ENCODE measurements at regions not wholly inside any gene's neighbourhood (a gene's known extent, or its start where the extent isn't known, plus 50 kb on each side); places are given as distances from the start of the nearest gene placed in this dataset.
"Not testable (repeated sequence)": the region's sequence is repeated elsewhere in the genome, so short reads cannot be mapped to it uniquely, and the experiment has no call there.

DNA sequence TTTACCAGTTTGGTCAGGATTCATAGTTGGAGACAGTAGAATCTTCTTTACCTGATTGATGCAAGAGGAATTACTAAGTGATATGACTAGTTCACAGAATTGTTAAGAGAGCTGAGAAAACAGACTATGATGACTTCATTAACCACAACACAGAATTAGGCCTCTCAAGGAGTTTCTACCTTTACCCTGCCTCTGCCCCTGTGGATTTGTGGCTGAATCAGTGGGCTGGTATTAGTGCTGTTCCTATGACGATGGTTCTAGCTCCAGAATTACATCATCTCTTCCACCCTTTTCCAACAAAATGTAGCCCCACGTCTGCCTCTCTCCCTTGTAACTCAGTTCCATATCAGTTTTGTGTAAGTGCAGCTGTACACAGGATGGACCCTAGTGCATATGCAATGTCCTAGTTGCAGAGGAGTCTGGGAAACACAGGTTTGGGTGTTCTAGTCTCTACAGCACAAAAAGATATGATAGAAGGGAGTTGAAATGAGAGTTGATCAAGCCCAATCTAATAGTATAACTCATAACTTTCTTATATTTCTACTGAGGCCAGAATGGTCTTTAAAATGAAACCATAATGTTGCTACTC, 99.3 kb downstream of the ANXA5 start:
- no peak overlapping the region for H3K4me2 ChIP-seq (ENCODE audit: extremely low read depth, insufficient read depth, low read length)
- no peak overlapping the region for H3K4me3 ChIP-seq (replicated peaks in 1 of 4; ENCODE audit: control extremely low read depth in 1 of 4, insufficient read depth in 1 of 4, low read depth in 3 of 4, low read length in 4 of 4)
- no peak for TF ChIP-seq EZH2 (IDR thresholded peaks at IDR 0.05; ENCODE audit: low read length, missing control alignments)
- TF ChIP-seq, protein P1, sequence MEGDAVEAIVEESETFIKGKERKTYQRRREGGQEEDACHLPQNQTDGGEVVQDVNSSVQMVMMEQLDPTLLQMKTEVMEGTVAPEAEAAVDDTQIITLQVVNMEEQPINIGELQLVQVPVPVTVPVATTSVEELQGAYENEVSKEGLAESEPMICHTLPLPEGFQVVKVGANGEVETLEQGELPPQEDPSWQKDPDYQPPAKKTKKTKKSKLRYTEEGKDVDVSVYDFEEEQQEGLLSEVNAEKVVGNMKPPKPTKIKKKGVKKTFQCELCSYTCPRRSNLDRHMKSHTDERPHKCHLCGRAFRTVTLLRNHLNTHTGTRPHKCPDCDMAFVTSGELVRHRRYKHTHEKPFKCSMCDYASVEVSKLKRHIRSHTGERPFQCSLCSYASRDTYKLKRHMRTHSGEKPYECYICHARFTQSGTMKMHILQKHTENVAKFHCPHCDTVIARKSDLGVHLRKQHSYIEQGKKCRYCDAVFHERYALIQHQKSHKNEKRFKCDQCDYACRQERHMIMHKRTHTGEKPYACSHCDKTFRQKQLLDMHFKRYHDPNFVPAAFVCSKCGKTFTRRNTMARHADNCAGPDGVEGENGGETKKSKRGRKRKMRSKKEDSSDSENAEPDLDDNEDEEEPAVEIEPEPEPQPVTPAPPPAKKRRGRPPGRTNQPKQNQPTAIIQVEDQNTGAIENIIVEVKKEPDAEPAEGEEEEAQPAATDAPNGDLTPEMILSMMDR (conservative IDR thresholded peaks at IDR 0.05 in 1 of 2, IDR thresholded peaks at IDR 0.05 in 1 of 2; ENCODE audit: low read depth in 1 of 2, low read length in 2 of 2): no peak
- H4K20me1 ChIP-seq (ENCODE audit: control insufficient read depth, extremely low read depth, insufficient read depth, low read length): no peaks in the 10 kb centered on the region
- H3K4me1 ChIP-seq (ENCODE audit: control insufficient read depth, extremely low read depth, insufficient read depth, low read length): no peaks in the 10 kb centered on the region
- DNase-seq (ENCODE audit: low read depth in 2 of 2): peak in 1 of 2 donors; percentile 74
- H3K27ac ChIP-seq (ENCODE audit: insufficient read depth, low read length): no peak overlapping the region
- H3K36me3 ChIP-seq (ENCODE audit: control insufficient read depth, insufficient read depth, low read length): no peaks in the 10 kb centered on the region
- no peaks in the 10 kb centered on the region for H3K9me3 ChIP-seq (ENCODE audit: control insufficient read depth, insufficient read depth, low read depth, low read length)
- no peaks in the 10 kb centered on the region for H3K27me3 ChIP-seq (ENCODE audit: control insufficient read depth, insufficient read depth, low read length)
- H3K9ac ChIP-seq (ENCODE audit: insufficient read depth, low read length): no peak overlapping the region
- H3K79me2 ChIP-seq (ENCODE audit: control insufficient read depth, insufficient read depth, low read length): no peaks in the 10 kb centered on the region
- no peak overlapping the region for H2AFZ ChIP-seq (ENCODE audit: low read length)

DNA sequence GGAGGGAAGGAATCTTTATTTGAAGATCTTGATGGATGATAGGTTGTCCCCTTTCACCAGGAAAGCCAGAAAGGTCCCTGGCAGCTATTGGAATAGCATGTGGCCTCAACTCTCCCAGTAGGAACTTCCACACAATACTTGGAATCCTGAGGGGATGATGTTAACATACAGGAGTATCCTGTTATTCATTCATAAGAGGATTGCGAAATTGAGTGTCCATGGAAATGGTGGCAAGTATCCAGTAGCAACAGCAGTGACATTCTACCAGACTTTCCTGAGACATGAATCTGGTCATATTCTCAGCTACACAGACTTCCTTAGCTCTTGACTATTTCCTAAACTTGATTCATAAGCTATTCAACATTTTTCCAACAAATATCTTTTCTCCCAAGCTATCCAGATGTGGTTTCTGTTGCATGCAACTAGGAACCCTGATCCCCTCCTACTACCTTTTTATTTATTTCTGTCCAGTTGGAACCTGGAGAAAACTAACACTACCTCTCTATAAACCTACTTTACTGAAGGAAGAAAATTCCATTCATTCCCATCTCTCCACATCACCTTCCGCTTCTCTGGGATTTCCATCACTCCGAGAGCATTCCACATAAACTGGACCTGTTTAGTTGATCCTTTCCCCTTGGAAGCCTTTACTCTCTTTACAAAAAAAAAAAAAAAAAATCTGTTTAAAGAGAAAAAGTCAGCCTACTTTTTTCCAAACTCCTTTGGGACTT, 101.8 kb downstream of the ANXA5 start:
- DNase-seq (ENCODE audit: low read depth in 2 of 2): peak; percentile 55 to 66

DNA sequence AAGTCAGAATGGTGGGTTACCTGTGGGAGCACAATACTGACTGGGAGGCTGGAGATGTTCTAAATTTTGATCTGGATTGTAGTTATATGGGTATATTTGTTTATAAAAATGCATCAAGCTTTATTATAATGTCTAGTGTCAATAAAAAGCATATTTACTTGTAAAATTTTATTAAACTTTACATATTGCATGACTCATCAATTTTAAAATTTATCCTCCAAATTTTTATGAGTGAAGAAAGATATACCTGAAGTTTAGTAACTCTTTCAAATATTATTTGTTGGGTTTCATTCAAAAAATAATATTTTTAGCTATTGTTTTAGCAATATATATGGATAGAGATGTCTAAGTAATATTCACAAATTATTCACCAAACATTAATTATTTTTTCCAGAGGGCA, 103.0 kb downstream of the ANXA5 start:
- H3K9ac ChIP-seq (ENCODE audit: insufficient read depth, low read length): no peak overlapping the region
- no peak overlapping the region for H3K4me2 ChIP-seq (ENCODE audit: extremely low read depth, insufficient read depth, low read length)
- no peak for DNase-seq (ENCODE audit: low read depth in 2 of 2)
- H2AFZ ChIP-seq (ENCODE audit: low read length): no peak overlapping the region
- H3K4me1 ChIP-seq (ENCODE audit: control insufficient read depth, extremely low read depth, insufficient read depth, low read length): no peaks in the 10 kb centered on the region
- H3K27me3 ChIP-seq (ENCODE audit: control insufficient read depth, insufficient read depth, low read length): no peaks in the 10 kb centered on the region
- H3K9me3 ChIP-seq (ENCODE audit: control insufficient read depth, insufficient read depth, low read depth, low read length): no peaks in the 10 kb centered on the region
- TF ChIP-seq, protein P1 (conservative IDR thresholded peaks at IDR 0.05 in 1 of 2, IDR thresholded peaks at IDR 0.05 in 1 of 2; ENCODE audit: low read depth in 1 of 2, low read length in 2 of 2): no peak
- TF ChIP-seq EZH2 (IDR thresholded peaks at IDR 0.05; ENCODE audit: low read length, missing control alignments): no peak
- H3K27ac ChIP-seq (ENCODE audit: insufficient read depth, low read length): no peak overlapping the region
- no peaks in the 10 kb centered on the region for H3K79me2 ChIP-seq (ENCODE audit: control insufficient read depth, insufficient read depth, low read length)
- no peaks in the 10 kb centered on the region for H4K20me1 ChIP-seq (ENCODE audit: control insufficient read depth, extremely low read depth, insufficient read depth, low read length)
- no peak overlapping the region for H3K4me3 ChIP-seq (replicated peaks in 1 of 4; ENCODE audit: control extremely low read depth in 1 of 4, insufficient read depth in 1 of 4, low read depth in 3 of 4, low read length in 4 of 4)
- no peaks in the 10 kb centered on the region for H3K36me3 ChIP-seq (ENCODE audit: control insufficient read depth, insufficient read depth, low read length)

More for the DNA sequence above, 101.8 kb downstream of the ANXA5 start:
- no peaks in the 10 kb centered on the region for H3K9me3 ChIP-seq (ENCODE audit: control insufficient read depth, insufficient read depth, low read depth, low read length)
- H3K4me2 ChIP-seq (ENCODE audit: extremely low read depth, insufficient read depth, low read length): no peak overlapping the region
- no peak overlapping the region for H3K27ac ChIP-seq (ENCODE audit: insufficient read depth, low read length)
- no peaks in the 10 kb centered on the region for H3K4me1 ChIP-seq (ENCODE audit: control insufficient read depth, extremely low read depth, insufficient read depth, low read length)
- TF ChIP-seq EZH2 (IDR thresholded peaks at IDR 0.05; ENCODE audit: low read length, missing control alignments): no peak
- TF ChIP-seq, protein P1 (conservative IDR thresholded peaks at IDR 0.05 in 1 of 2, IDR thresholded peaks at IDR 0.05 in 1 of 2; ENCODE audit: low read depth in 1 of 2, low read length in 2 of 2): no peak
- no peaks in the 10 kb centered on the region for H3K27me3 ChIP-seq (ENCODE audit: control insufficient read depth, insufficient read depth, low read length)
- H3K4me3 ChIP-seq (replicated peaks in 1 of 4; ENCODE audit: control extremely low read depth in 1 of 4, insufficient read depth in 1 of 4, low read depth in 3 of 4, low read length in 4 of 4): no peak overlapping the region
- H3K9ac ChIP-seq (ENCODE audit: insufficient read depth, low read length): no peak overlapping the region
- H3K36me3 ChIP-seq (ENCODE audit: control insufficient read depth, insufficient read depth, low read length): no peaks in the 10 kb centered on the region
- no peaks in the 10 kb centered on the region for H3K79me2 ChIP-seq (ENCODE audit: control insufficient read depth, insufficient read depth, low read length)
- H2AFZ ChIP-seq (ENCODE audit: low read length): no peak overlapping the region
- no peaks in the 10 kb centered on the region for H4K20me1 ChIP-seq (ENCODE audit: control insufficient read depth, extremely low read depth, insufficient read depth, low read length)

DNA sequence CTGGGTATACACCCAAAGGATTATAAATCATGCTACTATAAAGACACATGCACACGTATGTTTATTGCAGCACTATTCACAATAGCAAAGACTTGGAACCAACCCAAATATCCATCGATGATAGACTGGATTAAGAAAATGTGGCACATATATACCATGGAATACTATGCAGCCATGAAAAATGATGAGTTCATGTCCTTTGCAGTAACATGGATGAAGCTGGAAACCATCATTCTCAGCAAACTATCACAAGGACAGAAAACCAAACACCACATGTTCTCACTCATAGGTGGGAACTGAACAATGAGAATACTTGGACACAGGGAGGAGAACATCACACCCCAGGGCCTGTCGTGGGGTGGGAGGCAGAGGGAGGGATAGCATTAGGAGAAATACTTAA, 104.5 kb downstream of the ANXA5 start:
- not testable (repeated sequence) for H3K4me2 ChIP-seq (ENCODE audit: extremely low read depth, insufficient read depth, low read length); H3K36me3 ChIP-seq (ENCODE audit: control insufficient read depth, insufficient read depth, low read length); H3K9ac ChIP-seq (ENCODE audit: insufficient read depth, low read length); H3K27me3 ChIP-seq (ENCODE audit: control insufficient read depth, insufficient read depth, low read length); H3K27ac ChIP-seq (ENCODE audit: insufficient read depth, low read length); H3K4me3 ChIP-seq (replicated peaks in 1 of 4; ENCODE audit: control extremely low read depth in 1 of 4, insufficient read depth in 1 of 4, low read depth in 3 of 4, low read length in 4 of 4); H3K4me1 ChIP-seq (ENCODE audit: control insufficient read depth, extremely low read depth, insufficient read depth, low read length); H3K79me2 ChIP-seq (ENCODE audit: control insufficient read depth, insufficient read depth, low read length); H4K20me1 ChIP-seq (ENCODE audit: control insufficient read depth, extremely low read depth, insufficient read depth, low read length); H2AFZ ChIP-seq (ENCODE audit: low read length); DNase-seq (ENCODE audit: low read depth in 2 of 2); H3K9me3 ChIP-seq (ENCODE audit: control insufficient read depth, insufficient read depth, low read depth, low read length)
